ENCODE measurements at regions not wholly inside any gene's neighbourhood (a gene's known extent, or its start where the extent isn't known, plus 50 kb on each side); places are given as distances from the start of the nearest gene placed in this dataset.

DNA sequence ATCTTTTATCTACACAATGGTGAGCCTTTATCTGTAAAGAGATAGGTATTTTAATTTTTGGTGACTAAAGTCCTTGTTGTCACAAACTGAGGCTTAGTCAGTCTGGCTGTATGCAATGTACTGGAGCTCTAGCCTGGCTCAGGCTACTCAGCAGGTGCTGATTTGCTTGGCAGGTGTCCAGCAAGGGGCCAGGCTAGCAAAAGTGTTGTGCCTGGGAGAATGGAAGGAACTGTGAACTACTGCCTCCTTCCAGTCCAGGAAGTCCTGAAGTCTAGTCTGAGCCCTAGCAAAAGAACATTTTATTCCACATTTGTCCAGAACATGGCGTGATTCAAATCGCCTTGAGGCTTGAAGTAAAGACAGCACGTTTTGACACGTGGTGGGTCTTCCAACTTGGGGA lies 260.5 kb downstream of the CCDC85A start:
- DNase-seq: peak; percentile 2

DNA sequence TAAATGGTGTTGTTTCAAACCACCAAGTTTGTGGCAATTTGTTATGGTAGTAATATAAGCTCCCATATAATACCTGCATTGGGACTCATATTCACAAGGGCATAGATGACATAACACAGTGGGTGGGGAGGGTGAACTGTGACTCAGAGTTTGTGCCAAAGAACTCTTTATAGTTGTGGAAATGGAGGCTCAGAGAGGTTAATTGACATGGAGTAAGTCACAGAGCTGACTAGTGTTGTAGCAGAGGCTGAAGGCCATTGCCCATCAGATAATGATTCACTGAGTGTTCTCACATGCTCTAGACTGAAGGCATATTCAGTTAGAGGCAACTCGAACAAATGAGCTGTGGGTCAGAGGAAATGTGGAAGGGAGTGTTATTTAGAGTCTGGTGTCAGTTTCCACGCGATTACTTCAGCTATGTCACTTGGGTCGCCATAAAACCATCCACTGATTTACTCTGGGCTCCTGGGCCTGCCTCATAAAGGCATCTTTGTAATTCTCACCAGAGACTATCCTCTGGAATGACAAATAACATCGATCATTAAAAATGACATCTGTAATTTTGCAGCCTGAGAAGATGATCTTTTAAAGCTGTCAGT lies 264.7 kb downstream of the CCDC85A start:
- no peak for DNase-seq

DNA sequence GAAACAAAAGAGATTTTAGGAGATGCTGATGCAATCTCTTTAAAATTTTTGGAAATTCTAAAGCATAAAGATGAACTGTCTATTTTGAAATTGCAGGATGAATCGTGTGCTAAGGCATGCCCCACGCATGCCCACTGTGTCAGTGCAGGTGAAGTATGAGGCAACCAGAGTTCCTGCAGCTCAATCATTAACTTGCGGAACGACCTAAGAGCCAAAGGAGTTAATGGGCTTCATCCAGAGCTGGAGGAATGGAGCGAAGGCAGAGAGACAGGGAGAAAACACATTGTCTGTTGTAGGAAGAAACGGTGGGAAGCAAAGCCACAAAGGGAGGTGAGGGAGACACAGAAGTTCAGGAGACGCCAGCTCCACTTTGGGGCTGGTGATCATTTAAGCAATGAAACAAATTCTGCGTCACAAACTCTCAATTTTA lies 265.2 kb downstream of the CCDC85A start:
- no peak for DNase-seq

DNA sequence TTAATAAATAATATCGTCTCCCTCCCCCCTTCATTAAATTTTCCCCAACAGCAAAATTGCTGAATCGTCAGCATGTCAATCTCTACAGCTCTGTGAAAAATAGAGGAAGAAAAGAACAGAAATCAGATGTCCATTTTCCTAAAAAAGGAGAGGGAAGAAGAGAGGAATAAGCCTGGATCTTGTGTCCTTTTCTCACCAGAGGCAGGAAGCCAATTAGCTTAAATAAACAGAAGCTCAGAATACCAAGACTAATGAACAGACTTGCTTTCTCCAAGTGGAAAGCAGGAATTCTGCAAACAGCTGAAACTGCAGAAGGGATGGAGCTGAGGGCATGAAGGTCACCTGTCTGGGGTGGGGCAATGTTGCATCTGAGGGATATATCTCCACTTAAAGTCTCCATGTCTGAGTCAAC lies 265.7 kb downstream of the CCDC85A start:
- no peak for DNase-seq

DNA sequence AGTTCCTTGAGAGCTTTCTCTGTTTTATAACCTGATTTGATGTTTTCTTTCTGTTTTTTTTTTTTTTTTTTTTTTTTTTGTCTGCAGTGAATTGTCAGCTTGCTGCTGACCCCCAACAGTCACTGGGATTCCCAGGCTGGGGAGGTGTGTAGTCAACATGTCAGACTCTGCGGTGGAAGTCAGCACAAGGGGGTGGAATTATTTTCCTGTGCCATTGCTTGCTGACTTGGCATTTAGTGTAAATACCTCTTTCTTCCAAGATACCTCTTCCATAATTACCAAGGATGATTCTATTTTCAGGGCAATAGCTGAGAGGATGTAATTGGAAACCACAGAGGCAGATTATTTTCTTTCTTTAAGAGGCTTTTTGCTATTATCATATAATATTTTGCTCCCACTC lies 266.3 kb downstream of the CCDC85A start:
- no peak for DNase-seq

DNA sequence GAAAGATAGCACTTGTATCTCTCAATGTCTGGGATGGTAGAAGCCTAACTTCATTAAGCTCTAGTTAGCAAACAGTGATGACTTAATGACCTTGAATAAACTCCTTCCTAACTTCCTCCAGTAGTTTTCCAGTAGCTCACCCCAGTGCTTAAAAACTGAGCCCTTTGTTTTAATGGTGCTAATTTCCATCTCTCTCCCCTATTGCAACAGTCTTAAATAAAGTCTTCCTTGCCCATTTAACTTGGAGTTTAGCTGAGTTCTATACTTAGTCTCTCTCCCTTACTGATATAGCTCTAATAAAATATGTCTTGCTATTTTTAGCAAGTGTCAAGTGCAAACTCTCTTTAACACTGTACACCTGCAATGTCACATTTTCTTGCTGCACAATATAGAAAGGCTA lies 267.0 kb downstream of the CCDC85A start:
- DNase-seq: no peak

DNA sequence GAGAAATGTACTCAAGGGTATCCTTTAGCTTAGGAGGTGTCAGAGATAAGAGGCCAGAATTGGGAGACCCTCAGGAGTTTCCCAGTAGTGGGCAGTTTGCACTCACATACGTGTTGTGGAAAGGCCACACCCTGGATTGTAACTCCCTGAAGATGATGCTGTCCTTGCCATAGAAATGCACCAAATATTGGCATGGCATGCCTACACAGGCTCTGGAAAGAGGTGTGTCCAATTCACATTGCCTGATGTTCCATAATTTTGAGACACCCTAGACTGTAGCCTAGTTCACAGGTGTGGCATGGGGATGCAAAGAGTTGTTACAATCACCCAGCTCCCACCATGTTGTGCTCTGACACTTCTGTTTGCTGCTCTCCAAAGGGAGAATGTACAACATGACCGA lies 271.9 kb downstream of the CCDC85A start:
- no peak for DNase-seq

DNA sequence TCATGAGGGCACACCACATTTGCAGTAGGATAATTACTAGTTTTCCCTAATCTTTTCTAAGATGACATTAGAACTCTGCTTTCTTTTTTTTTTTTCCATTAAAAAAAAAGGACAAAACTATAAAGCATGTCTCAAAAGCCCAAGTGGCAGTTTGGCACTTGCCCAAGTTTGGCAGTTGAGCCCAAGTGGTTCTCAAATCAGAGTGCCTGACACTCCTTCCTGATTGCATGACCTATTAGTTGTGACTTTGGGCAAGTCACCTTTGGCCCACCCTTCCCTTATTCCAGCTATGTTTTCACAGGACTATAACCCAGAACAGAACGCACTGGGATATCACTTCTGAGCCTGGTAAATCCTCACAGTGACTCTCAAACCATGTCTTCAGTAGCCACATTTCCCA lies 273.0 kb downstream of the CCDC85A start:
- DNase-seq: no peak

DNA sequence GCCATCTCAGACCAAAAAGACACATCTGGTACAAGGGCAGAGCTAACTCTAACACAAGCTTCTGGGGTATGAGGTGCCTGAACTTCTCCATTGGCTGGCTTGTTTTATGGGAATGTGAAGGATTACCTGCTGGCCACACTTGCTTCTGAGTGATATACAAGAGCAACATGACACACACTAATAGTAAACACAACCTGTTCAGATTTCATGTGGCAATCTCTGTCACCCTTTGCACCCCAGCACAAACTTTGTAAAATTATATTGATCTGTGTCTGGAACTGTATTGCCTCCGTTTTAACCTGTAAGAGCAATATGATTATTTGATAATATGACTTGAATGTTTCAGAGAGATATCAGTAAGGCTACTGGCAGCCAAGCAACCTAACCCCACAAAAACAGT lies 276.7 kb downstream of the CCDC85A start:
- DNase-seq: no peak

DNA sequence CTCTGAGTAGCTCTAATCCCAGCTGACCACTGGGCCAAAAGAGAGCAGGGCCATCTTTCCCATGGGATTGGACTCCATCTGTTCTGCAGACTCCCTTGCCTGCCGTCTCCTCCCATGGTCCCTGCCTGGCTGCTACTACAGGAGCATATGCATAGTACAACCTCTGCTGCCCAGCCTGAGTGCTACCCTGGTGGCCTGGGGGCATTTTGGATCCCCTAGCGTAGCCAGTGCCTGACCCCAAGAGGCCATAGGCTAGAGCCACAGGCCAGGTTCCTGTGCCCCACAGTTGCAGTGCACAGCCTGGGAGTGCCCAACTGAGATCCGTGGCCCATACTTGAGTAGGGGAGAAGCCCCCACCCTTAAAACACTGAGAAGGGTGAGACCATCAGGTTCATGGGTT lies 280.3 kb downstream of the CCDC85A start:
- no peak for DNase-seq

DNA sequence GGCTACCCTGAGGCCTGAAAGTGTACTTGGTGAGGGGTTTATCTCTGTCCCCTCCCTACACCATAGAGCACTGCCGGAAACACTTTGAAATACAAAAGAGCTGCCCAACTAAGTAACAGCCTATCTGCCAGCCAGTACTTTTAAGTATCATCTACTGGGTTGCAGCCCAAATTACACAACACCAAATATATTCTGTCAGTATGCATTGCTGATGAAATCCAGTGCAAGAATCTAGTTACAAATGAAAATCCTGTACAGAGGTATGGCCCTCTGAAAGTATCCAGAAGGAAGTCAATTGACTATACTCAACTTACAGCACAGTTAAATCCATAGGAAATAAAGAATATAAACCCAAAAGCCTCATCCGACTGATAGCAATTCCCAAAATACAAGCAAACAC lies 280.8 kb downstream of the CCDC85A start:
- DNase-seq: no peak

DNA sequence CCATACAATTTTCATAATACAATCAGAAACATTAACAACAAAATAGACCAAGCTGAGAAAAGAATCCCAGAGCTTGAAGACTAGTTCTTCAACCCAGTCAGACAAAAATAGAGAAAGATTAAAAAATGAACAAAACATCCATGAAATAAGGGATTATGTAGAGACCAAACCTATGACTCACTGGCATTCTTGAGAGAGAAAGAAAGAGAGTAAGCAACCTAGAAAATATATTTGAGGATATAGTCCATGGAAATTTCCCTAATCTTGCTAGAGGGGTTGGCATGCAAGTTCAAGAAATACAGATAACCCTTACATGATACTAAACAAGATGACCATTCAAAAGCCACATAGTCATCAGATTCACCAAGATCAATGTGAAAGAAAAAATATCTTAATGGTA lies 281.7 kb downstream of the CCDC85A start:
- DNase-seq: no peak

DNA sequence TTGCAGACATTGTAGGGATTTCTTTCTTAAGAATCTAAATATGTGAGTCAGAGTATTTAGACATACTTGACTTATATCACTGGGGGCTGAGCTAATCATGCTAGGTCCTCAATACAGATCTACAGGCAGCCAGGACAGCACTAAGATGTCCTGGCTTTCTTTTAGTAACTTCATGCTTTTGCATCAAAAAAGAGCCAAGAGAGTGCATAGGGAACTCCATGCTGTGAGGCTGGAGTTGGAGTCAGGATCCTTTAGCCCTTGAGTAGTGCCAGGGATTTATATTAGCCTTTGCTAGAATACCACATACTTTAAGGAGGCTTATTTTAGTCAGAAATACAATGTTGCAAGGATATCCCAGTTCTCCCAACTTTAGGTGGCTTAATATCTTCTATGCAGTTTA lies 289.7 kb downstream of the CCDC85A start:
- no peak for DNase-seq

DNA sequence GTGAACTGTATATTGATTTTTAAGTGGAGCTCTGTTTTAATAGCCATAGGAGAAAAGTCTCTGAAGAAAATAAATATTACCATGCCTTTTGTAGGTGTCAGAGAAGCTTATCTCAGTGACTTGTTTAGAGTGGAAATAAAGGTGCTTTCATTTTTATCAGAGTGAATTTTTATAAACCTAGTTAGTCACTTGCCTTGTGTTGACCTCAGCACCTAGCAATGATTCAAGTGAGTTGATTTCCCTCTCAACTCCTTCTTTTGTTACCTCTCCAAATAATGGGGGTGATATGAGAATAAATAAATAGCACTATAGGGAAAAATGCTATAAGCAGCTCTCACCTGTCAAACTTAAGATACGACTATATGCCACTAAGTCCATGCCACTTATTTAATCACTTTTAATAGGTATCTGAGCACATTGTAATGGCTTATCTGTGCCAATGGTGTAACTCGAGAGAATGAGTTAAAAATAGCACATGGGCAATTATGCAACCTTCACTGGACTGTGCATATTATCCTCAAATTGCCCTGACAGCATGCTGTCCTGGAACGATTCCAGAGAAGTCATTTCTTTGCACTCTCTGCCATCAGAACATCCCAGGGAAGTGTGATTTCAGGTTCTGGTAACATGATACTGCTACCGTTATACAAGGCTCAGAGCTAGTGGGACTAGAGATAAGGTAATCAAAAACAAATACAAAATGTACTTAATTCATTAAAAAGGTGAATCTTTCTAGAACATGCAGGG lies 290.8 kb downstream of the CCDC85A start:
- DNase-seq: no peak

DNA sequence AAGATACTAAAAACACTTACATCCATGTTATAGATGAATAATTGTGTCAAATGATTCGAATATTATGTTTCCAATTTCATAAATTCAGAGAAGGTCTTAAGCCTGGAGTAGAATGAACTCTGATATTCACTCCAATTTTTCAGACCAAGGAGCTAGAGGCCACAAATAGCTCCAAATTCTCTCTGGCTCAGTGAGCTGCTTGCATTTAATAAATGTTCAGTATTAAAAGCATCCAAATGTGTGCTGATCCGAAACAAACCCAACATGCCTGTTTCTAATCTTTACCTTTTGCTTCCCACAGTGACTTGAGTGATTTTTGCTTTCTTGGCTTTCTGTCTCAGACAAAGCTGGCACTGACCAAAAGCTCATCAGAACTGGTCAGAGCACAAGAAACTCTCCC lies 291.4 kb downstream of the CCDC85A start:
- no peak for DNase-seq

DNA sequence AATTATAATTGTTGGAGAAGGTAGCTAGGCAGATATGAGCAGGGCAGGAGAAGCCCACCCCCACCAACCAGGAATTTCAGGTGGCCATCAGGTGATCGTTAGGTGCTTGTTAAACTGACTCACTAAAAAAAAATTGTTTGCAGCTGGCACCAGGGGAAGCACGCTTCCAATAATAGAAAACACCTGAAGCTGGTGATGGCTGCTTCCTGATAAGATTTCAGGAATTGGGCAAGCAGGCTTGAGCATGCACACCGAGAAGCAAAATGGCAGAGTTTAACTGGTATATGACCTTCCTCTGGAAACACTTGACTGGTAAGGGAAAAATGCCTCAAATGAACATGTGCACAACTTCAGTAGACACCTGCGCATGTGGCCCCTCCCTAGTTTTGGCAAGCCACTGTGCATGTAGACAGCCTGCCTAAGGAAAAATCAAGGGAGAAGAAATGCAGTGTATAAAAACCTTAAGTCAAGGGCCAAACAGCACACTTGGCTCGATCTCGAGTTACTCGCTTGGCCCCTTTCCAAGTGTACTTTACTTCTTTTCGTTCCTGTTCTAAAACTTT lies 292.8 kb downstream of the CCDC85A start:
- no peak for DNase-seq

DNA sequence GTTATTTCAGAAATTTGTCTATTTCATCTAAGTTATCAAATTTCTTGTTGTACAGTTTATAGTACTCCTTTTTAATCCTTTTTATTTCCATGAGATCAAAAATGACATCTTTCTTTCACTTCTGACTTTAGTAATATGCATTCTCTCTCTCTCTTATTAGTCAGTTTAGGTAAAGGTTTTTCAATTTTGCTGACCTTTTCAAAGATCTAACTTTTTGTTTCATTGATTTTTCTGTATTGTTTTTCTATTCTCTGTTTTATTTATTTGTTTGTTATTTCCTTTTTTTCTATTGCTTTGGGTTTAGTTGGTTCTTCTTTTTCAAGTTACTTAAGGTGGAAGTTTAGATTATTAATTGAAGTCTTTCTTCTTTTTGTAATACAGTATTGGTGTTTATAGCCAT lies 294.2 kb downstream of the CCDC85A start:
- no peak for DNase-seq

DNA sequence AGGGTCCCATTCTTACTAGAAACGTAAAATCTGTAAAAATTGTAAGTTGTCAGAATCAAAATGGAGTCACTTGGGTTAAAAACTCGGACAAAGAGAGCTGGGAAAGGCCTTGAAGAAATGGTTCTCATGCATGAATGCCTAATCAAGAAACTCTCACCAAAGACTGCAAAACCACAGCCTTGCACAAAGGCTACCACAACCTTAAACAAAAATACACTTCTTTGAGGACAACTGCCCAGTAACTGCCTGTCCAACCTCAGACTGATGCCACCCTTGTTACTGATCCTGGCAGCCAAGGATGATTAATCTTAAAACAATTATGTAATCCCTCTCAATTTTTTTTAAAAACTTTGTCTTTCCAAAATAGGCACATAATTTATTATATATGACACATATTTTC lies 299.3 kb downstream of the CCDC85A start:
- DNase-seq: peak; percentile 1

DNA sequence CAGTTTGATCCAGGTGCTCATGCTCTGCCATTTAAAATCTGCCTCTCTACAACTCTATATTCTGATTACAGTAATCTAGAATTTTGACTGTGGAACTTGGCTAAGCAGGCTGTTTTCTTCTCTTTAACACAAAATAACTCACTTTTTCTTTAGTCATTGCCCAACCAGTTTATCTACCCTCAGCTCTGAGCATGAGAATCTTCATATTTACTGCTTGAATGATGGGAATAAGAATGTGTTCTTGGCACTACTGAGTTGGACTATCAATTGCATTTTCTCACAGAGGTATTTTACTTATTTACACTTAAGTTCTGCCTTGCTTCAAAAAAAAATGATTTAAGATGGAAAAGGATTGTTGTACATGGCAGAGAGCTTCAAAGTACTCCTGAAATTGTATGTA lies 301.1 kb downstream of the CCDC85A start:
- no peak for DNase-seq

DNA sequence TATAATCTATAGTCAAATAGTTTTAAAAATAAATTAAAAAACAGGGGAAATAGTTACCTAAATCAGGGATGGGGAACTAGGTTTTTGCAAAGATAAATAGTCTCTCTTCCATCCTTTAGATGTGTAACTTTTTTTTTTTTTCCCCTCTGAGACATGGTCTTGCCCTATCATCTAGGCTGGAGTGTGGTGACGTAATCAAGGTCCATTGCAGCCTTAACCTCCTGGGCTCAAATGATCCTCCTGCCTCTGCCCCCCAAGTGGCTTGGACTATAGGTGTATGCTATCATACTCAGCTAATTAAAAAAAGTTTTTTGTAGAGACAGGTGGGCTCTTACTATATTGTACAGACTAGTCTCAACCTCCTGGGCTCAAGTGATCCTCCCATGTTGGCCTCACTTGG lies 316.5 kb downstream of the CCDC85A start:
- DNase-seq: no peak

DNA sequence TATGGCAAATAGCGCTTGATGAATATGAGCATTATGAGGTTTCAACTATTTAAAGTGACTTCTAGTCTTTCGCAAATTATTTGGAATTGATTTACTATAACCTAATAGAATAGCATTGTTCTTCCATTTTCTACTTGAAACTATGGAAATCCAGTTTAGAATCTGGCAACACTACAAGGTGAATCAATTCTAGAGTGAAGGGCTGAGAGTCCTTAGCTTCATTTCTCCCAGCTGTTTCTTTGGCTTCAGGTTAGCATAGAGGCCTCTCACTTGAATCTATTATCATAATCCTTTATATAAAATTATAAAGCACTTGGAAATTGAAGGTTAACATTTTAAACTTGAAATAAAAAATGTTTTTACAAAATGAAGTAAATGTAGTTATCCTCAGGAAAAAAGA lies 318.8 kb downstream of the CCDC85A start:
- DNase-seq: no peak

DNA sequence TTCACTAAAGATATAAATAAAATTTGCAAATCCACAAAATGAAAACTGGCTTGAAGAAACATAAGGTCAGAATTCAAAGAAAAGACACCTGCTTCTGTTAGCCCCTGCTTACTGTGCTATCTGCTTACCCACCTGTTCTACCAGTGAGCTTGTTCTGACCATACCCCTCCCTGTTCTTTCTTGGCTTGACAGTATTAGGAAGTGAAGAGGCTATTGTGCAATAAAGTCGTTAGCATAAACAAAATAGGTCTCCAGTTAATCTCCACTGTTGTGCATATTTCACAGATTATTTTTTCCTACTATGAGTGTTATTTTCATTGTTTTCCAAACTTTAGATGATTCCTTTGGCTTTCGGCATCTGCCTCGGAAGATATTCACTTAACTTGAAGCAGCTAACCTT lies 322.1 kb downstream of the CCDC85A start:
- DNase-seq: no peak

DNA sequence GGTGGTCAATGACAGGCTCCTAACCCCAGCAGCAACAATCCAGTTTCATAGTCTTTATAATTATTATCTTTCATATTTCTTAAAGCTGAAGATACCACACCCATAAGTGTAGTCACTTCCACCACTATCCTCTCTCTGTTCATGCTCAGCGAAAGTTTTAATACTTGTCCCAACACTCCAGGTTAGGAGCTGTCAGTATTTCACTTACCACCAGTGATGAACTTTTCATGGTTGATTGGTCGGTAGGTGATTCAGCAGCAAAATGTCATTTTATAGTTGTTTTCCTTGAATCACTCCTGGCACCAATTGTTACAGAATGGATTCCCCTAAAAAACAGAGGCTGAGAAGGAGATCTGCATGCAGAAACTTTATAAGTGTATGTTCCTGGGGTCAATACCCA lies 324.9 kb downstream of the CCDC85A start:
- DNase-seq: no peak

DNA sequence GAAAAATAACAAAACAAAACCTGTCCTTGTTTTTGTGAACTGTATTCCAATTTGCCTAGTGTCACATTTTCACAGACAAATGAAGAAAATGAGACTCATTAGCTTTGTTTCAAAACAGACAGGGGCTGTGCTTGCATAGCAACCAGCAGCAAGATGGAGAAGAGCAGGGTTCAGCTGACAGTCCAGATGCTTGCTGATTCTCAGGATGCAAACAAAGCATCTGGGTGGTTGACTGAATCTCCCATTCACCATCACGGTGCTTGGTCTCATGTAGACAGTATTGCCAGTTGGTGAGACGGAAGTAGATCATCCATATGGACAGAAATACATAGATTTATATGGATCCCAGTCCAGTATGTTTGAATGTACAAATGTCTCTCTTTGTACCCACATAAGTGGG lies 326.8 kb downstream of the CCDC85A start:
- DNase-seq: no peak

DNA sequence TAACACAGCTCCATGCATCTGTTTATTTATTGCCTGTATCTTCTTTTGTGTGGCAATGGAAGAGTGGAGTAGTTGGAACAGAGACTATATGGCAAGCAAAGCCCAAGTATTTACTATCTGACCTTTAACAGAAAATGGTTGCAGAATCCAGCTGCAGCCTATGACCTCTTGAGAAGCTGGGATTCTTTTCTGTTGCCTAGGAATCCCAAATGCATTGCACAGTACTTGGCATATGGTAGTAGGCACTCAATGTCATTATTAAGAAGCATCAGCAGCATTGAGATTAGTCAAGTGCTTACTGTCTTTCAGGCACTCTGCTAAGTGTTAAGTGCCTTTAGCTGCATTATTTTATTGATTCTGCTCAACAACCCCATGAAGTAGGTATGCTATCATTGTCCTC lies 331.6 kb downstream of the CCDC85A start:
- DNase-seq: no peak
